Left lung (tissue), 4 donors: ENCODE measurements at regions not wholly inside any gene's neighbourhood (a gene's known extent, or its start where the extent isn't known, plus 50 kb on each side); places are given as distances from the start of the nearest gene placed in this dataset.

Source experiments
- ATAC-seq: fragments of 200-7000 bp; cut with Tn5 transposase; one replicate; pipeline ENCODE4 v1.9.1; 2020; ENCODE audit warnings: moderate library complexity
- DNase-seq, 4 donors: peaks; one replicate each; pipeline ENCODE4 v3.0.0-alpha.2; 2013 to 2020
- H3K27ac ChIP-seq, 2 donors: fragments of 200-600 bp; sonication (generic) in 1 of 2; one replicate each; pipeline versions ENCODE4 v1.5.0 to v1.8.0; 2020 to 2021
- H3K27me3 ChIP-seq, 2 donors: fragments of 200-600 bp; sonication (generic) in 1 of 2; one replicate each; pipeline versions ENCODE4 v1.5.0 to v1.8.0; 2020 to 2021
- H3K36me3 ChIP-seq, 2 donors: fragments of 200-600 bp; sonication (generic) in 1 of 2; one replicate each; pipeline versions ENCODE4 v1.5.0 to v1.8.0; 2020 to 2021
- H3K4me1 ChIP-seq, 2 donors: fragments of 200-600 bp; one replicate each; pipeline ENCODE4 v1.8.0; 2021
- H3K4me3 ChIP-seq, 2 donors: fragments of 200-600 bp; sonication (generic) in 1 of 2; one replicate each; pipeline versions ENCODE4 v1.5.0 to v1.8.0; 2020 to 2021; ENCODE audit warnings: mild to moderate bottlenecking in 1 of 2
- H3K9me3 ChIP-seq, 2 donors: fragments of 200-600 bp; sonication (generic) in 1 of 2; one replicate each; pipeline versions ENCODE4 v1.5.0 to v1.8.0; 2020 to 2021
- intact Hi-C, 2 donors: fragments of 100-400 bp; cut with DNase I; formaldehyde crosslinking; loops; one replicate each; pipeline versions ENCODE4 v1.11.2 to v1.14.2; 2022
- TF ChIP-seq, protein P1 (sequence below), 2 donors: fragments of 200-600 bp; sonication (generic) in 1 of 2; IDR thresholded peaks; one replicate each; pipeline versions ENCODE4 v1.5.0 to v1.8.0; 2021; ENCODE audit warnings: antibody characterized with exemption in 2 of 2
- donor health status: DM: no; HTN: yes; CAD: no.
- donor health status: DM: no; HTN: no; CAD: no.

DNA sequence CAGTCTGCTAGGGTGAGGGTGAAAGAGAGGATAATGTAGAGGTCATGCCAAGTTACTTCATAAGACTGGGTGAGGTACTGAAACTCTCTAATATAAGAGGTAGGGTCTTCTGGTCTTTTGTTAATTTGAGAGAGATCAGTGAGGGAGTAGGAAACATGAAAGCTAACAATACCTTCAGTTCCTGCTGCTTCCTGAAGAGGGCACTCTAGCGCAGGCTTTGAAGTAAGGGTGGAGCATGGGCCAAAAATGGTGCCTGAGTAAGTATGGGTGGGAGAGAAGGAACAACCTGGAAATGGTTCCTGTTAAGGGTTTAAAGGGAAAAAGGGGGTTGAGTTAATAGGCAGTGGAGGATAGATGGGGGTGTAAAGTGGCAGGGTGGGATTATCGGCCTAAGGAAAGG is 2449.5 kb downstream of the TP53TG3F start:
- Histone ChIP-seq H3K4me3 (no peak overlapping the region), H3K4me1 (no peaks in the 10 kb centered on the region), H3K9me3 (peaks cover 0 to 81% of the 10 kb centered on the region in 2 donors), H3K27me3 (no peaks in the 10 kb centered on the region), H3K27ac (no peak overlapping the region), H3K36me3 (no peaks in the 10 kb centered on the region)
- DNase-seq = no peak
- intact Hi-C loops = no loop called here
- ATAC-seq = no peak
- TF ChIP-seq, protein P1, sequence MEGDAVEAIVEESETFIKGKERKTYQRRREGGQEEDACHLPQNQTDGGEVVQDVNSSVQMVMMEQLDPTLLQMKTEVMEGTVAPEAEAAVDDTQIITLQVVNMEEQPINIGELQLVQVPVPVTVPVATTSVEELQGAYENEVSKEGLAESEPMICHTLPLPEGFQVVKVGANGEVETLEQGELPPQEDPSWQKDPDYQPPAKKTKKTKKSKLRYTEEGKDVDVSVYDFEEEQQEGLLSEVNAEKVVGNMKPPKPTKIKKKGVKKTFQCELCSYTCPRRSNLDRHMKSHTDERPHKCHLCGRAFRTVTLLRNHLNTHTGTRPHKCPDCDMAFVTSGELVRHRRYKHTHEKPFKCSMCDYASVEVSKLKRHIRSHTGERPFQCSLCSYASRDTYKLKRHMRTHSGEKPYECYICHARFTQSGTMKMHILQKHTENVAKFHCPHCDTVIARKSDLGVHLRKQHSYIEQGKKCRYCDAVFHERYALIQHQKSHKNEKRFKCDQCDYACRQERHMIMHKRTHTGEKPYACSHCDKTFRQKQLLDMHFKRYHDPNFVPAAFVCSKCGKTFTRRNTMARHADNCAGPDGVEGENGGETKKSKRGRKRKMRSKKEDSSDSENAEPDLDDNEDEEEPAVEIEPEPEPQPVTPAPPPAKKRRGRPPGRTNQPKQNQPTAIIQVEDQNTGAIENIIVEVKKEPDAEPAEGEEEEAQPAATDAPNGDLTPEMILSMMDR (IDR thresholded peaks at IDR 0.05) = no peak

DNA sequence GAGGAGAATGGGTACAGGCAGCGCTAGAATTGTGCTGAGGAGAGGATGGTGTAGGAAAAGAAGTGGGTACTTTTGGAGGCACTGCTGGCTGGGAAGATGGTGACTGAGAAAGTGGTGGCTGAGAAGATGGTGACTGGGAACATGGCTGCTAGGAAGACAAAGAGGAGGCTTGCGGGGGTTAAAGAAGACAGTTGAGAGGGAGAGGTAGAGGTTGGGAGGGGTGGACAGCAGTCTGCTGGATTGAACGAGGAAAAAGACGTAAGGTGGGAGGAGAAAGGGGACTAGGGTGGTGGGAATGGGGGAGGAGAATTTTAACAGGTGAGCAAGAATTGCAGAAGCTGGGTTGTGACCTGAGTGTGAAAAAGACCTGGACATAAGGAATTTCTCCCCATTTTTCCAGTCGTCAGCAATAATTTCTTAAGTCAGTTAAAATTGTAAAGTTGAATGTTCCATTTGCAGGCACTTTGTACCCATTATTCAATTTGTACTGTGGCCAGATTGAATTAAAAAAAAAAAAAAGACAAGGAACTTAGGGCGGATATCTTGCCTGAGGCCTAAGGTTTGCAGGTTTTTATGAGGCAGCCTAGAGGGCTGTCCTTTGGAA is 2450.0 kb downstream of the TP53TG3F start:
- no peak for ATAC-seq
- intact Hi-C loops = no loop called here
- no peak for DNase-seq
- H3K36me3 ChIP-seq = no peaks in the 10 kb centered on the region
- TF ChIP-seq, protein P1 (IDR thresholded peaks at IDR 0.05) = no peak
- no peak overlapping the region for H3K4me3 ChIP-seq
- no peak overlapping the region for H3K27ac ChIP-seq
- no peaks in the 10 kb centered on the region for H3K27me3 ChIP-seq
- H3K4me1 ChIP-seq = no peaks in the 10 kb centered on the region
- H3K9me3 ChIP-seq = peaks cover 0 to 82% of the 10 kb centered on the region in 2 donors

DNA sequence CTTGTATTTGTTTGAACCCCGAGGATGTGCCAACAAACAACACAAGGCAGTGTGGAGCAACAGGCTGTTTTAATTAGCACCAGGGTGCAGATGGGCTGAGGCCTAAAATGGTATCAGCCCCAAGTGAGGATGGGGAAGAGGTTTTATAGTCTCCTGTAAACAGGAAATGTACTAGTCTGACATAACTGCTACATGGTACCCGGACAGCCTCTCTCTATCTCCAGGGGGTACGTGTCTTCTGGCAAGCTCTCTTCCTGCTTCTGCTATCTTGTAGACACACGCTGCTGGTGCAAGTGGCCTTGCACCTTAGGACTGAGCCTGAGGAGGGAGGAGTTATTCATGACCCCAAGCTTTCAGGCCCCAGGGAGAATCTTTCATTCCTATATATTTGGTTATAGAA is 2451.0 kb downstream of the TP53TG3F start:
- H3K4me1 ChIP-seq = no peaks in the 10 kb centered on the region
- peaks cover 0 to 82% of the 10 kb centered on the region in 2 donors for H3K9me3 ChIP-seq
- H3K4me3 ChIP-seq = no peak overlapping the region
- TF ChIP-seq, protein P1 (IDR thresholded peaks at IDR 0.05) = no peak
- no peak for ATAC-seq
- DNase-seq = no peak
- no peak overlapping the region for H3K27ac ChIP-seq
- no peaks in the 10 kb centered on the region for H3K27me3 ChIP-seq
- no peaks in the 10 kb centered on the region for H3K36me3 ChIP-seq
- intact Hi-C loops = no loop called here

DNA sequence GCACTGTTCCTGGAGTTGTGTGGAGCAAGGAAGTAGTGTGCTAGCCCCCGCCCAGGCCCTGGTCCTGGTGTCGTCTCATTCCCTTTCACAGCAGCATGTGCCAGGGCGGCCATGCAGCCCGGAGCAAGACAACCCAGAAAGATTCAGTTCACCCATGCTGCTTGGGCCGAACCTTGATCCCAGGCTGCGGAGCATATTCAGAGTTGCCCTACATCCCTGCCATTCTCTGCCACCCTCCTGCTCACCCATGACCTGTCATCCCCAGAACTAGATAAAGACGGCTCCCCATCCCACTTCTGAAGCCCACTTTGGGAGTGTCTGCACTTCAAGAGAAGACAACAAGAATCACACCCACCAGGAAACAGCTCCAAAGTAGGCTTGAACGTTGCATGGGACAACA is 2452.5 kb downstream of the TP53TG3F start:
- no peaks in the 10 kb centered on the region for H3K27me3 ChIP-seq
- intact Hi-C loops = no loop called here
- no peaks in the 10 kb centered on the region for H3K4me1 ChIP-seq
- DNase-seq (peak in 1 of 4 donors; percentile 49), ATAC-seq (no peak)
- H3K9me3 ChIP-seq = peaks cover 0 to 83% of the 10 kb centered on the region in 2 donors
- no peaks in the 10 kb centered on the region for H3K36me3 ChIP-seq
- no peak overlapping the region for H3K4me3 ChIP-seq
- TF ChIP-seq, protein P1 (IDR thresholded peaks at IDR 0.05) = no peak
- H3K27ac ChIP-seq = no peak overlapping the region

DNA sequence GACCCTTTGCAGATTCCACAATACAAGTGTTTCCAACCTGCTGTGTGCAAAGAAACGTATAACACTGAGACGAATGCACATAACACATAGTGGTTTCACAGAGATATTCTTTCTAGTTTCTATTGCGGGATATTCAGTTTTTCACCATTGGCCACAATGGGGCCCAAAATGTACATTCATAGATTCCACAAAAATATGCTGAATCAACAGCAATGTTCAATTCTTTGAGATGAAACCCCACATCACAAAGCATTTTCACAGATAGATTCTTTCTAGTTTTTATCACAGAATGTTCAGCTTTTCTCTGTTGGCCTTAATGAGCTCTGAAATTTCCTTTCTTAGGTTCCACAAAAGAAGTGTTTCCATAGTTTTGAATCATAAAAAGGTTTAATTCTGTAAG is 2472.3 kb downstream of the TP53TG3F start:
- Histone ChIP-seq H3K4me1 (no peaks in the 10 kb centered on the region), H3K36me3 (no peaks in the 10 kb centered on the region), H3K27ac (no peak overlapping the region), H3K27me3 (no peaks in the 10 kb centered on the region), H3K4me3 (no peak overlapping the region), H3K9me3 (peaks cover 5 to 90% of the 10 kb centered on the region in 2 donors)
- TF ChIP-seq, protein P1 (IDR thresholded peaks at IDR 0.05) = no peak
- intact Hi-C loops = no loop called here
- no peak for DNase-seq
- ATAC-seq = no peak
